NCI-H1105 treated with DMSO at 0.1 percent for 48 hours (cell line): ENCODE measurements at regions not wholly inside any gene's neighbourhood (a gene's known extent, or its start where the extent isn't known, plus 50 kb on each side); places are given as distances from the start of the nearest gene placed in this dataset.

Experiments used
- DNase-seq: peaks from one replicate; lab custom pipeline; 2025; lab: John Stamatoyannopoulos, UW

- DNase-seq: peak; percentile 29
Measured at GRCh38 chr6:153625089-153625488, 414.0 kb upstream of the OPRM1 start.

GRCh38 chr6:153624528-153624927 is 414.5 kb upstream of the OPRM1 start:
- no peak for DNase-seq

GRCh38 chr6:153623496-153623895 is 415.5 kb upstream of the OPRM1 start:
- DNase-seq: no peak

GRCh38 chr6:153621491-153621890 is 417.5 kb upstream of the OPRM1 start:
- no peak for DNase-seq

- no peak for DNase-seq
Measured at GRCh38 chr6:153621070-153621469, 418.0 kb upstream of the OPRM1 start.

GRCh38 chr6:153618371-153619322 is 420.4 kb upstream of the OPRM1 start:
- DNase-seq: no peak

- peak; percentile 56 for DNase-seq
Measured at GRCh38 chr6:153616506-153616905, 422.5 kb upstream of the OPRM1 start.

GRCh38 chr6:153613719-153614455 is 425.2 kb upstream of the OPRM1 start:
- DNase-seq: no peak

GRCh38 chr6:153602401-153602800 is 436.6 kb upstream of the OPRM1 start:
- DNase-seq: no peak

- DNase-seq: no peak
Measured at GRCh38 chr6:153599901-153600300, 439.1 kb upstream of the OPRM1 start.

GRCh38 chr6:153595903-153596302 is 443.1 kb upstream of the OPRM1 start:
- no peak for DNase-seq

- DNase-seq: no peak
Measured at GRCh38 chr6:153594871-153595270, 444.2 kb upstream of the OPRM1 start.

GRCh38 chr6:153591159-153591558 is 447.9 kb upstream of the OPRM1 start:
- DNase-seq: no peak

GRCh38 chr6:153590411-153590810 is 448.6 kb upstream of the OPRM1 start:
- no peak for DNase-seq

GRCh38 chr6:153588330-153588729 is 450.7 kb upstream of the OPRM1 start:
- peak; percentile 5 for DNase-seq

GRCh38 chr6:153583685-153584084 is 452.6 kb upstream of the RGS17 start:
- no peak for DNase-seq

GRCh38 chr6:153580776-153581175 is 449.7 kb upstream of the RGS17 start:
- no peak for DNase-seq

GRCh38 chr6:153575528-153575927 is 444.4 kb upstream of the RGS17 start:
- no peak for DNase-seq

- no peak for DNase-seq
Measured at GRCh38 chr6:153574231-153574630, 443.1 kb upstream of the RGS17 start.

- no peak for DNase-seq
Measured at GRCh38 chr6:153572371-153572770, 441.3 kb upstream of the RGS17 start.

GRCh38 chr6:153568628-153569027 is 437.5 kb upstream of the RGS17 start:
- DNase-seq: no peak

- DNase-seq: no peak
Measured at GRCh38 chr6:153564803-153565202, 433.7 kb upstream of the RGS17 start.

GRCh38 chr6:153563001-153563400 is 431.9 kb upstream of the RGS17 start:
- DNase-seq: no peak
